HCT116 (cell line): ENCODE measurements at regions not wholly inside any gene's neighbourhood (a gene's known extent, or its start where the extent isn't known, plus 50 kb on each side); places are given as distances from the start of the nearest gene placed in this dataset.
A peak's percentile ranks its signal among the peaks of the same experiment; 100 is the strongest.

Source experiments
- ATAC-seq: fragments of 200-7000 bp; cut with Tn5 transposase; 2 replicates; pipeline ENCODE4 v1.9.1; 2020; ENCODE audit warnings: mild to moderate bottlenecking, moderate library complexity
- BruUV-seq: library from RNA; stranded (reverse); fragments of 400-500 nt; replicated peaks from 2 replicates; lab custom pipeline; 2021; lab: Mats Ljungman, UMichigan
- CTCF ChIA-PET: fragments of 300-600 bp; sonication (Branson Sonifier 250); formaldehyde crosslinking; loops from one replicate; lab custom pipeline; 2021; ENCODE audit warnings: antibody characterized with exemption; lab: Charles Lee
- POLR2A ChIA-PET: fragments of 300-600, 350-600 bp; sonication (Branson Sonifier 250); formaldehyde crosslinking; loops from one replicate; lab custom pipeline; 2021; ENCODE audit warnings: antibody characterized with exemption; lab: Charles Lee
- RAD21 ChIA-PET, 2 experiments: fragments of 300-600 bp; sonication (Branson Sonifier 250); formaldehyde crosslinking; loops; one replicate each; lab custom pipeline; 2023; ENCODE audit warnings: low total read pairs in 2 of 2; ENCODE audit not compliant: uncharacterized antibody in 2 of 2, unreplicated experiment in 2 of 2, low non-redundant PET in 1 of 2; lab: Charles Lee
- DNase-seq: peaks from one replicate; pipeline ENCODE4 v3.0.0-alpha.2; 2010; ENCODE audit warnings: low read depth, low spot score
- H2AFZ ChIP-seq: fragments of 200-600 bp; shearing (Covaris generic), sonication (generic); 2 replicates; pipeline ENCODE4 v1.6.1; 2017; ENCODE audit warnings: low read depth, mixed run types, mixed read lengths, antibody characterized with exemption, low read length; ENCODE audit not compliant: poor library complexity, severe bottlenecking
- H3K27ac ChIP-seq: 2 replicates; pipeline ENCODE4 v1.5.1; 2012; ENCODE audit warnings: low read depth, low read length
- H3K27me3 ChIP-seq: fragments of 200-600 bp; sonication (generic); 2 replicates; pipeline ENCODE4 v1.6.1; 2016; ENCODE audit warnings: mixed run types, low read length, mixed read lengths; ENCODE audit not compliant: insufficient read depth
- H3K36me3 ChIP-seq, 2 experiments: fragments of 200-500 bp in 1 of 2; fragments of 200-600 bp in 1 of 2; sonication (Bioruptor generic) in 1 of 2; sonication (generic) in 1 of 2; 2 replicates each; pipeline versions ENCODE4 v1.5.1 to v1.6.1; 2014 to 2016; ENCODE audit warnings: low read length in 2 of 2, inconsistent platforms in 1 of 2, mixed read lengths in 1 of 2, mixed run types in 1 of 2; ENCODE audit not compliant: insufficient read depth in 2 of 2, control insufficient read depth in 1 of 2
- H3K4me1 ChIP-seq, 2 experiments: fragments of 200-600 bp in 1 of 2; sonication (generic) in 1 of 2; 2 replicates each; pipeline versions ENCODE4 v1.5.1 to v1.6.1; 2012 to 2017; ENCODE audit warnings: low read length in 2 of 2, inconsistent platforms in 1 of 2, mild to moderate bottlenecking in 1 of 2, mixed read lengths in 1 of 2, mixed run types in 1 of 2, moderate library complexity in 1 of 2; ENCODE audit not compliant: insufficient read depth in 2 of 2, control insufficient read depth in 1 of 2
- H3K4me2 ChIP-seq: fragments of 200-600 bp; sonication (generic); 2 replicates; pipeline ENCODE4 v1.6.1; 2017; ENCODE audit warnings: mixed run types, low read length, mixed read lengths
- H3K4me3 ChIP-seq, 2 experiments: fragments of 200-600 bp in 1 of 2; sonication (generic) in 1 of 2; replicated peaks in 1 of 2; 2 replicates each; pipeline ENCODE4 v1.5.1; 2011 to 2016; ENCODE audit warnings: low read length in 2 of 2, control low read depth in 1 of 2, low read depth in 1 of 2, mild to moderate bottlenecking in 1 of 2, mixed read lengths in 1 of 2, mixed run types in 1 of 2
- H3K79me2 ChIP-seq: fragments of 200-600 bp; sonication (generic); 2 replicates; pipeline ENCODE4 v1.6.1; 2017; ENCODE audit warnings: mild to moderate bottlenecking, mixed run types, low read length, moderate library complexity, mixed read lengths; ENCODE audit not compliant: insufficient read depth
- H3K9ac ChIP-seq: fragments of 200-600 bp; sonication (generic); 2 replicates; pipeline ENCODE4 v1.6.1; 2016; ENCODE audit warnings: low read length, mixed read lengths
- H3K9me2 ChIP-seq: fragments of 200-600 bp; sonication (generic), shearing (Covaris generic); 2 replicates; pipeline ENCODE4 v1.6.1; 2017; ENCODE audit warnings: mixed run types, mild to moderate bottlenecking, moderate library complexity; ENCODE audit not compliant: insufficient read depth
- H3K9me3 ChIP-seq, 2 experiments: fragments of 200-500 bp in 1 of 2; fragments of 200-600 bp in 1 of 2; sonication (Bioruptor generic) in 1 of 2; sonication (generic) in 1 of 2; 2 replicates each; pipeline ENCODE4 v1.6.1; 2014 to 2017; ENCODE audit warnings: low read length in 2 of 2, mixed read lengths in 2 of 2, inconsistent platforms in 1 of 2, low read depth in 1 of 2, mild to moderate bottlenecking in 1 of 2, mixed run types in 1 of 2, moderate library complexity in 1 of 2; ENCODE audit not compliant: control insufficient read depth in 1 of 2, insufficient read depth in 1 of 2
- H4K20me1 ChIP-seq: fragments of 200-600 bp; sonication (generic), shearing (Covaris generic); 2 replicates; pipeline ENCODE4 v1.6.1; 2017; ENCODE audit warnings: mixed run types, mild to moderate bottlenecking, moderate library complexity; ENCODE audit not compliant: insufficient read depth
- CBX3 ChIP-seq: IDR thresholded peaks from 2 replicates; pipeline ENCODE4 v1.6.1; 2012; ENCODE audit warnings: low read depth
- ELF1 ChIP-seq: IDR thresholded peaks from 2 replicates; pipeline ENCODE4 v1.6.1; 2012; ENCODE audit warnings: low read depth, borderline replicate concordance
- EZH2 ChIP-seq: fragments of 200-600 bp; sonication (generic); IDR thresholded peaks from 2 replicates; pipeline ENCODE4 v1.6.1; 2017; ENCODE audit warnings: antibody characterized with exemption, mixed run types
- POLR2AphosphoS5 ChIP-seq: IDR thresholded peaks from 2 replicates; pipeline ENCODE4 v1.6.1; 2011; ENCODE audit warnings: mild to moderate bottlenecking, low read depth, low read length, moderate library complexity
- SP1 ChIP-seq: IDR thresholded peaks from 2 replicates; pipeline ENCODE4 v1.6.1; 2012; ENCODE audit warnings: low read depth
- TCF7L2 ChIP-seq: IDR thresholded peaks from 2 replicates; pipeline ENCODE4 v1.7.0; 2011; ENCODE audit warnings: borderline replicate concordance, inconsistent platforms; ENCODE audit not compliant: insufficient read depth, insufficient read length; ENCODE audit errors: extremely low read depth
- ZNF274 ChIP-seq: fragments of 200-500 bp; sonication (Bioruptor generic); IDR thresholded peaks from 2 replicates; pipeline ENCODE4 v1.6.1; 2014; ENCODE audit warnings: mild to moderate bottlenecking, low read depth, low read length, inconsistent platforms
- intact Hi-C: fragments of 100-400 bp; cut with micrococcal nuclease; formaldehyde crosslinking; loops from 2 replicates; pipeline ENCODE4 v1.10.0; 2022

- no peaks in the 10 kb centered on the region for H3K36me3 ChIP-seq
- H3K4me1 ChIP-seq, result 0 out of 4 replicates have a peak, but pooled peaks cover 2 to 3% of the 10 kb centered on the region in 2 experiments
- CTCF ChIA-PET, result no interaction called here
- H3K9me2 ChIP-seq, result no peaks in the 10 kb centered on the region
- TF ChIP-seq ELF1, result no peak
- TF ChIP-seq ZNF274, result no peak
- TF ChIP-seq POLR2AphosphoS5, result no peak
- no peak for TF ChIP-seq EZH2
- no peak for TF ChIP-seq TCF7L2
- no peak for TF ChIP-seq CBX3
- no peak overlapping the region for H3K27ac ChIP-seq
- RAD21 ChIA-PET, result no interaction called here
- no peaks in the 10 kb centered on the region for H3K9me3 ChIP-seq
- ATAC-seq (no peak), DNase-seq (no peak)
- H3K4me3 ChIP-seq, result no peak overlapping the region
- intact Hi-C loops, result no loop called here
- H2AFZ ChIP-seq, result peak overlapping the region; percentile 9
- H3K9ac ChIP-seq, result no peak overlapping the region
- POLR2A ChIA-PET, result no interaction called here
- no peaks in the 10 kb centered on the region for H3K79me2 ChIP-seq
- no peaks in the 10 kb centered on the region for H3K27me3 ChIP-seq
- no peak overlapping the region for H3K4me2 ChIP-seq
- no peaks in the 10 kb centered on the region for H4K20me1 ChIP-seq
- no TSS peak for BruUV-seq
Observed at GRCh38 chr14:32022525-32022924, 54.6 kb upstream of the ARHGAP5 start.

- CTCF ChIA-PET, result no interaction called here
- H3K9me3 ChIP-seq, result no peaks in the 10 kb centered on the region
- intact Hi-C loops, result no loop called here
Observed at GRCh38 chr14:32022938-32023466, 54.1 kb upstream of the ARHGAP5 start.

More at GRCh38 chr14:32022938-32023466, 54.1 kb upstream of the ARHGAP5 start:
- TF ChIP-seq SP1, result no peak
- TF ChIP-seq, all 23 proteins: peak for 0
- Histone ChIP-seq H3K4me3 (no peak overlapping the region), H3K27ac (no peak overlapping the region), H3K36me3 (no peaks in the 10 kb centered on the region), H4K20me1 (no peaks in the 10 kb centered on the region), H3K27me3 (no peaks in the 10 kb centered on the region), H3K4me2 (no peak overlapping the region), H3K9ac (no peak overlapping the region), H3K4me1 (0 out of 4 replicates have a peak, but pooled peaks cover 2 to 3% of the 10 kb centered on the region in 2 experiments), H3K79me2 (no peaks in the 10 kb centered on the region), H2AFZ (no peak overlapping the region), H3K9me2 (no peaks in the 10 kb centered on the region)
- ATAC-seq (no peak), DNase-seq (no peak)
- POLR2A ChIA-PET, result no interaction called here
- BruUV-seq, result no TSS peak
- RAD21 ChIA-PET, result no interaction called here
